Brain microvascular endothelial cell (primary cell): ENCODE measurements at regions not wholly inside any gene's neighbourhood (a gene's known extent, or its start where the extent isn't known, plus 50 kb on each side); places are given as distances from the start of the nearest gene placed in this dataset.

Experiments
- DNase-seq: peaks from one replicate; pipeline ENCODE4 v3.0.0-alpha.2; 2020
- H3K27ac ChIP-seq: fragments of 250-450 bp; sonication (Bioruptor Pico); 2 replicates; pipeline ENCODE4 v1.5.1; 2020; ENCODE audit warnings: mild to moderate bottlenecking, moderate library complexity
- H3K27me3 ChIP-seq: fragments of 250-450 bp; sonication (Bioruptor Pico); replicated peaks from 2 replicates; pipeline ENCODE4 v1.5.1; 2020; ENCODE audit warnings: mild to moderate bottlenecking
- H3K36me3 ChIP-seq: fragments of 250-450 bp; sonication (Bioruptor Pico); replicated peaks from 2 replicates; pipeline ENCODE4 v1.5.1; 2020; ENCODE audit warnings: mild to moderate bottlenecking
- H3K4me3 ChIP-seq: 2 replicates; pipeline ENCODE4 v1.5.1; 2011; ENCODE audit warnings: low read depth, mild to moderate bottlenecking, control low read depth, low read length, moderate library complexity
- CTCF ChIP-seq: IDR thresholded peaks from 2 replicates; pipeline ENCODE4 v1.5.1; 2011; ENCODE audit warnings: low read depth, mild to moderate bottlenecking, moderate library complexity, low read length, control low read depth, inconsistent platforms; ENCODE audit errors: missing control alignments
- in situ Hi-C: cut with HindIII; loops from 2 replicates; pipeline ENCODE4 v1.10.0; 2017; ENCODE audit warnings: low sequenced_read_pairs, low pct_ligation_motif_present

GRCh38 chr3:72233571-72233970 is 448.6 kb upstream of the PROK2 start:
- Histone ChIP-seq H3K27me3 (no peaks in the 10 kb centered on the region), H3K4me3 (no peak overlapping the region), H3K36me3 (no peaks in the 10 kb centered on the region), H3K27ac (no peak overlapping the region)
- no peak for TF ChIP-seq CTCF
- DNase-seq: no peak
- in situ Hi-C loops: no loop called here

- no peak overlapping the region for H3K4me3 ChIP-seq
- no peak for DNase-seq
- H3K36me3 ChIP-seq: no peaks in the 10 kb centered on the region
- TF ChIP-seq CTCF: no peak
- no peak overlapping the region for H3K27ac ChIP-seq
- H3K27me3 ChIP-seq: no peaks in the 10 kb centered on the region
- in situ Hi-C loops: no loop called here
Measured at GRCh38 chr3:72232777-72233176, 447.8 kb upstream of the PROK2 start.

- no peak for TF ChIP-seq CTCF
- H3K27ac ChIP-seq: no peak overlapping the region
- no peaks in the 10 kb centered on the region for H3K27me3 ChIP-seq
- DNase-seq: no peak
- H3K4me3 ChIP-seq: no peak overlapping the region
- in situ Hi-C loops: no loop called here
- H3K36me3 ChIP-seq: no peaks in the 10 kb centered on the region
Measured at GRCh38 chr3:72232331-72232730, 447.4 kb upstream of the PROK2 start.

- in situ Hi-C loops: no loop called here
- H3K36me3 ChIP-seq: no peaks in the 10 kb centered on the region
- no peak overlapping the region for H3K4me3 ChIP-seq
- H3K27me3 ChIP-seq: no peaks in the 10 kb centered on the region
- no peak for DNase-seq
- TF ChIP-seq CTCF: no peak
- no peak overlapping the region for H3K27ac ChIP-seq
Measured at GRCh38 chr3:72231439-72232196, 446.7 kb upstream of the PROK2 start.

GRCh38 chr3:72230774-72231379 is 445.9 kb upstream of the PROK2 start:
- in situ Hi-C loops: no loop called here
- no peak overlapping the region for H3K4me3 ChIP-seq
- no peaks in the 10 kb centered on the region for H3K27me3 ChIP-seq
- H3K36me3 ChIP-seq: no peaks in the 10 kb centered on the region
- TF ChIP-seq CTCF: no peak
- DNase-seq: no peak
- no peak overlapping the region for H3K27ac ChIP-seq

- Histone ChIP-seq H3K36me3 (no peaks in the 10 kb centered on the region), H3K4me3 (no peak overlapping the region), H3K27me3 (no peaks in the 10 kb centered on the region), H3K27ac (no peak overlapping the region)
- in situ Hi-C loops: no loop called here
- TF ChIP-seq CTCF: no peak
- DNase-seq: no peak
Measured at GRCh38 chr3:72229952-72230351, 445.0 kb upstream of the PROK2 start.
